ENCODE measurements at regions not wholly inside any gene's neighbourhood (a gene's known extent, or its start where the extent isn't known, plus 50 kb on each side); places are given as distances from the start of the nearest gene placed in this dataset.

GRCh38 chr14:21912367-21912766 is 238.7 kb upstream of the OR4E1 start:
- TF ChIP-seq CTCF (conservative IDR thresholded peaks at IDR 0.05) = no peak
- TF ChIP-seq EZH2 (IDR thresholded peaks at IDR 0.05; ENCODE audit: low read depth) = no peak

All from PC-9 (cell line).